Epithelial cell of esophagus (primary cell): ENCODE measurements at regions not wholly inside any gene's neighbourhood (a gene's known extent, or its start where the extent isn't known, plus 50 kb on each side); places are given as distances from the start of the nearest gene placed in this dataset.

Experiments
- DNase-seq: peaks from one replicate; pipeline ENCODE4 v3.0.0; 2010; ENCODE audit warnings: low read depth
- H3K4me3 ChIP-seq: 2 replicates; pipeline ENCODE4 v1.5.1; 2011; ENCODE audit warnings: mild to moderate bottlenecking, low read length, control low read depth
- CTCF ChIP-seq: IDR thresholded peaks from 2 replicates; pipeline ENCODE4 v1.5.1; 2011; ENCODE audit warnings: low read depth, mild to moderate bottlenecking, low read length, control low read depth, inconsistent platforms; ENCODE audit not compliant: insufficient read depth; ENCODE audit errors: missing control alignments

DNA sequence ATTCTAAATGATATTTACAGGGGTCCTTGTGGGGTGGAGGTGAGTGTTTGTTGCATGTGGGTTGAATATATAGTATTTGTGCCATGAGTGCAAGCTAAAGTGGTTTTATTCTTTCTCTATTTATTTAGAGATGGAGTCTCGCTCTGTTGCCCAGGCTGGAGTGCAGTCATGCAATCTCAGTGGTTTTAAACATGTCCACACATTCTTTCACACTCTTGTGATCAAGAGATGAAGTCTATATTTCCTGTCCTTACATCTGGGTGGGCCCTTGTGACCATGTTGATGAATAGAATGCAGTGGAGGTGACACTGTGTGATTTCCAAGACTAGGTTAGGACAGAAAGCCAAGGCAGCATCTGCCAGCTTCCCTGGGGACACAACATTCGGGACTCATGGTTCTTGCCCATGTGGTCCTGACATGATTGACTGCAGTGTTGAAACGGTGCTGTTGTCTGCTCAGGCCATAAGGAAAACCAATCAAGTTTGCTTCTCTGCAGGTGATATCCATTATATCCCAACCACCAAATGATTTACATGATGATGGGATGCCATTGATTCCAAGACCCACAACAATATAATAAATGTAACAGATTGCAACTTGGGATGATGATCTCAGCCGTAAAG is 172.6 kb downstream of the SUDS3 start:
- no peak for DNase-seq
- H3K4me3 ChIP-seq, result no peak overlapping the region
- no peak for TF ChIP-seq CTCF

- no peak for TF ChIP-seq CTCF
- H3K4me3 ChIP-seq, result no peak overlapping the region
- no peak for DNase-seq
Observed at GRCh38 chr12:118549510-118549980, 173.2 kb downstream of the SUDS3 start.

- TF ChIP-seq CTCF, result no peak
- no peak for DNase-seq
- H3K4me3 ChIP-seq, result no peak overlapping the region
Observed at GRCh38 chr12:118553856-118554504, 177.6 kb downstream of the SUDS3 start.

GRCh38 chr12:118558941-118559340 is 182.6 kb downstream of the SUDS3 start:
- no peak for TF ChIP-seq CTCF
- DNase-seq, result no peak
- H3K4me3 ChIP-seq, result no peak overlapping the region

DNA sequence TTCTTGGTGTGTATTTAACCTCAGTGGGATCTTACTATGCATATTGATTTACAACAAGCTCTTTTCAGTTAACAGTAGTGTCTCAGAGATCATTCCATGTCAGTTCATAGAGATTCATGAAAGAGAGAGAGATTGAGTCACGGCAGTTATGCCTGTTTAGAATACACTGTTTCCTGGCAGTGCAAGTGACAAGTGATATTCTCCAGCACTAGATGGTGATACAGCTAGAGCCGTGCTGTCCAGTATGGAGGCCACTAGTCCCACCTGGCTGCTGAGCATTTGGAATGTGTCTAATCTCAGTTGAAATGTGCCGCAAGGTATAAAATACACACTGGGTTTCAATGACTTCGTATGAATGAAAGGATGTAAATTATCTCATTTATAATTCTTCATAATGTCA is 184.4 kb downstream of the SUDS3 start:
- DNase-seq, result no peak
- no peak overlapping the region for H3K4me3 ChIP-seq
- no peak for TF ChIP-seq CTCF

DNA sequence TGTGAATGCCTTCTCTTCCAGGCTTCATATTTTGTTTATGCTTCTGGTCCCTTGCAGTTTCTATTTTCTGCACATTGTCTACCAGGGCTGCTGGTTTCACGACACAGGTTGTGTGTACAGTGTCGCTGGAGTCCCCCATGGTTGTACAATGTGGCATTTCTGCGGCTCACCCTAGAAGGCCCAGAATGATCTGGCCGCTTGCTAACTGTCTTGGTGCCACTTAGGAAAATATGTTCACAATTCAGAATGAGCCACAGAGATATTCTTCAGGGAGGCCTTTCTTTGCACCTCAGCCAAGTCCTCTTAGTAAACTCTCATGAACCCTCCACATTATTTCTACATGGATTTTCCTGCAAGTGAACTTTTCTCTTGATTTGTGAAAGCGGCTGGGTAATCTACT is 195.4 kb downstream of the SUDS3 start:
- no peak for TF ChIP-seq CTCF
- H3K4me3 ChIP-seq, result no peak overlapping the region
- DNase-seq, result no peak

DNA sequence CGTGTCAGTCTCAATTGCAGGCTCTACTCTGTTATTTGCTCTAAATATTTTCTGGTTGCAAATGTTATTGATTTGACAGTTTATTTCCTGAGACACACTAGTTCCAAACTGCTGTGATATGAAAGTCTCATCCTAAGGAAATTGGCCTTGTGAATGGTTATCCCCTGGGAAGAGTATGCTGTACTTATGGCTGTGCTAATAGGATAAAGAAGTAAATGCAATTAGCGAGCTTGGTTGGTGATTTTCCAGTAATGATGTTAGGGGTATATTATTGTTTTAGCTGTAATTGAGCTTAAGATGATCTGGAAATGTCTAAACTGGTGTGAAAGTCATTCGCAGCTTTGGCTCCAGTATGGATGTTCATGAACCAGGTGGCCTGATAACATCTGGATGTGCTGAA is 197.9 kb downstream of the SUDS3 start:
- no peak for TF ChIP-seq CTCF
- no peak overlapping the region for H3K4me3 ChIP-seq
- DNase-seq, result no peak
